Retinal pigment epithelial cell (primary cell): ENCODE measurements at regions not wholly inside any gene's neighbourhood (a gene's known extent, or its start where the extent isn't known, plus 50 kb on each side); places are given as distances from the start of the nearest gene placed in this dataset.
A peak's percentile ranks its signal among the peaks of the same experiment; 100 is the strongest.
"Not testable (repeated sequence)": the region's sequence is repeated elsewhere in the genome, so short reads cannot be mapped to it uniquely, and the experiment has no call there.

ENCODE experiments used
- DNase-seq: peaks from one replicate; pipeline ENCODE4 v3.0.0-alpha.2; 2010; ENCODE audit warnings: low read depth
- H3K4me3 ChIP-seq: 2 replicates; pipeline ENCODE4 v1.5.1; 2011; ENCODE audit warnings: mild to moderate bottlenecking, low read length, control low read depth, moderate library complexity
- CTCF ChIP-seq: conservative IDR thresholded peaks from 2 replicates; pipeline ENCODE4 v1.5.1; 2011; ENCODE audit warnings: low read depth, low read length, control low read depth, inconsistent platforms

GRCh38 chr14:61609884-61610283, 85.4 kb upstream of the HIF1A start:
- H3K4me3 ChIP-seq = no peak overlapping the region
- no peak for TF ChIP-seq CTCF
- DNase-seq = no peak

GRCh38 chr14:61610900-61611299, 84.4 kb upstream of the HIF1A start:
- no peak overlapping the region for H3K4me3 ChIP-seq
- no peak for TF ChIP-seq CTCF
- no peak for DNase-seq

GRCh38 chr14:61611880-61612630, 83.3 kb upstream of the HIF1A start:
- no peak for DNase-seq
- TF ChIP-seq CTCF = no peak
- H3K4me3 ChIP-seq = no peak overlapping the region

GRCh38 chr14:61613006-61613405, 82.3 kb upstream of the HIF1A start:
- H3K4me3 ChIP-seq, DNase-seq: not testable (repeated sequence)

GRCh38 chr14:61614693-61615092, 80.6 kb upstream of the HIF1A start:
- DNase-seq = no peak
- TF ChIP-seq CTCF = no peak
- no peak overlapping the region for H3K4me3 ChIP-seq

GRCh38 chr14:61615743-61616523, 79.4 kb upstream of the HIF1A start:
- no peak for TF ChIP-seq CTCF
- peak; percentile 74 for DNase-seq
- no peak overlapping the region for H3K4me3 ChIP-seq

- no peak overlapping the region for H3K4me3 ChIP-seq
- no peak for TF ChIP-seq CTCF
- no peak for DNase-seq
Measured at GRCh38 chr14:61616524-61617185, 78.7 kb upstream of the HIF1A start.
